ENCODE measurements at regions not wholly inside any gene's neighbourhood (a gene's known extent, or its start where the extent isn't known, plus 50 kb on each side); places are given as distances from the start of the nearest gene placed in this dataset.

GRCh38 chr20:24350923-24351368, 118.5 kb upstream of the SYNDIG1 start:
- ATAC-seq (no peak), DNase-seq (no peak)
- intact Hi-C loops (cut with micrococcal nuclease), result no loop called here

- intact Hi-C loops (cut with micrococcal nuclease), result no loop called here
- DNase-seq (no peak), ATAC-seq (no peak)
These were observed 127.6 kb upstream of the SYNDIG1 start for GRCh38 chr20:24341781-24342180.

- no peak for DNase-seq
- intact Hi-C loops (cut with micrococcal nuclease), result no loop called here
- no peak for ATAC-seq
These were observed 128.5 kb upstream of the SYNDIG1 start for GRCh38 chr20:24340933-24341332.

GRCh38 chr20:24339210-24339641, 130.2 kb upstream of the SYNDIG1 start:
- intact Hi-C loops (cut with micrococcal nuclease), result no loop called here
- DNase-seq (no peak), ATAC-seq (no peak)

- intact Hi-C loops (cut with micrococcal nuclease), result no loop called here
- ATAC-seq (no peak), DNase-seq (no peak)
These were observed 131.9 kb upstream of the SYNDIG1 start for GRCh38 chr20:24337551-24337950.

GRCh38 chr20:24337069-24337468, 132.4 kb upstream of the SYNDIG1 start:
- intact Hi-C loops (cut with micrococcal nuclease), result no loop called here
- no peak for ATAC-seq
- no peak for DNase-seq

- DNase-seq, result no peak
- intact Hi-C loops (cut with micrococcal nuclease), result no loop called here
- ATAC-seq, result no peak
These were observed 134.6 kb upstream of the SYNDIG1 start for GRCh38 chr20:24334830-24335229.

- no peak for DNase-seq
- intact Hi-C loops (cut with micrococcal nuclease), result no loop called here
- ATAC-seq, result no peak
These were observed 136.5 kb upstream of the SYNDIG1 start for GRCh38 chr20:24332956-24333355.

GRCh38 chr20:24331939-24332338, 137.5 kb upstream of the SYNDIG1 start:
- no peak for DNase-seq
- no peak for ATAC-seq
- intact Hi-C loops (cut with micrococcal nuclease), result no loop called here

- ATAC-seq (no peak), DNase-seq (no peak)
- intact Hi-C loops (cut with micrococcal nuclease), result no loop called here
These were observed 140.5 kb upstream of the SYNDIG1 start for GRCh38 chr20:24328901-24329300.

GRCh38 chr20:24321973-24322372, 147.5 kb upstream of the SYNDIG1 start:
- ATAC-seq (no peak), DNase-seq (no peak)
- intact Hi-C loops (cut with micrococcal nuclease), result no loop called here

- intact Hi-C loops (cut with micrococcal nuclease), result no loop called here
- no peak for DNase-seq
- no peak for ATAC-seq
These were observed 150.7 kb upstream of the SYNDIG1 start for GRCh38 chr20:24318569-24319352.

- ATAC-seq (no peak), DNase-seq (no peak)
- intact Hi-C loops (cut with micrococcal nuclease), result no loop called here
These were observed 152.2 kb upstream of the SYNDIG1 start for GRCh38 chr20:24317224-24317623.

- ATAC-seq, result no peak
- intact Hi-C loops (cut with micrococcal nuclease), result no loop called here
- DNase-seq, result no peak
These were observed 152.7 kb upstream of the SYNDIG1 start for GRCh38 chr20:24316731-24317130.

- intact Hi-C loops (cut with micrococcal nuclease), result no loop called here
- ATAC-seq (no peak), DNase-seq (no peak)
These were observed 155.4 kb upstream of the SYNDIG1 start for GRCh38 chr20:24314053-24314452.

GRCh38 chr20:24309596-24309995, 159.8 kb upstream of the SYNDIG1 start:
- intact Hi-C loops (cut with micrococcal nuclease), result no loop called here

GRCh38 chr20:24305371-24305770, 164.1 kb upstream of the SYNDIG1 start:
- intact Hi-C loops (cut with micrococcal nuclease), result no loop called here
- no peak for ATAC-seq
- no peak for DNase-seq

More at GRCh38 chr20:24309596-24309995, 159.8 kb upstream of the SYNDIG1 start:
- no peak for ATAC-seq
- DNase-seq, result no peak

GRCh38 chr20:24304291-24304690, 165.1 kb upstream of the SYNDIG1 start:
- no peak for DNase-seq
- ATAC-seq, result no peak
- intact Hi-C loops (cut with micrococcal nuclease), result no loop called here

- ATAC-seq, result no peak
- intact Hi-C loops (cut with micrococcal nuclease), result no loop called here
- DNase-seq, result no peak
These were observed 165.8 kb upstream of the SYNDIG1 start for GRCh38 chr20:24303393-24304170.

- intact Hi-C loops (cut with micrococcal nuclease), result no loop called here
- ATAC-seq (no peak), DNase-seq (no peak)
These were observed 171.4 kb upstream of the SYNDIG1 start for GRCh38 chr20:24297993-24298392.
